GM19035 (cell line): ENCODE measurements at regions not wholly inside any gene's neighbourhood (a gene's known extent, or its start where the extent isn't known, plus 50 kb on each side); places are given as distances from the start of the nearest gene placed in this dataset.
A peak's percentile ranks its signal among the peaks of the same experiment; 100 is the strongest.
"Not testable (repeated sequence)": the region's sequence is repeated elsewhere in the genome, so short reads cannot be mapped to it uniquely, and the experiment has no call there.

Source experiments
- ATAC-seq: cut with Tn5 transposase; IDR thresholded peaks from one replicate; pipeline ENCODE4 v1.9.1; 2021; ENCODE audit not compliant: unreplicated experiment

- no peak for ATAC-seq
Measured at GRCh38 chr5:108590799-108591198, 156.9 kb upstream of the FER start.

DNA sequence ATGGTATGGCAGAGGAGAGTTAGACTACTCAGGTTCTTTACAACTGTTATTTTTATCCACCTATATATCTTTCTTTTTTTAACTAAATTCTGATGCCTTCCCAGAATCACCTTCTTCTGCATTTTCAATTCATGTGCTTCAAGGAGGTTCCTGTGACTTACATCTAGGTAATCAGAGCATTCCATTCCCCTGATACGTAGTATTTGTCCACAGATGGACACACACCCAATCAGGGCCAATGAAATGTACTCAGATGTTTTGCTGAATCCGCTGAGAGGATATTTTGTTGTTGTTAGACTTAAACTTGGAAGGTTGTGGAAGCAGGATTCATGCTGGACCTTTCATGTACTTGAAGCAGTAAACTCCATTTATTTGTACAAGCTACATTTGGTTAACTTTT lies 159.4 kb upstream of the FER start:
- no peak for ATAC-seq

GRCh38 chr5:108587821-108588220 lies 159.9 kb upstream of the FER start:
- ATAC-seq = no peak

- no peak for ATAC-seq
Measured at GRCh38 chr5:108581026-108581425, 166.7 kb upstream of the FER start.

DNA sequence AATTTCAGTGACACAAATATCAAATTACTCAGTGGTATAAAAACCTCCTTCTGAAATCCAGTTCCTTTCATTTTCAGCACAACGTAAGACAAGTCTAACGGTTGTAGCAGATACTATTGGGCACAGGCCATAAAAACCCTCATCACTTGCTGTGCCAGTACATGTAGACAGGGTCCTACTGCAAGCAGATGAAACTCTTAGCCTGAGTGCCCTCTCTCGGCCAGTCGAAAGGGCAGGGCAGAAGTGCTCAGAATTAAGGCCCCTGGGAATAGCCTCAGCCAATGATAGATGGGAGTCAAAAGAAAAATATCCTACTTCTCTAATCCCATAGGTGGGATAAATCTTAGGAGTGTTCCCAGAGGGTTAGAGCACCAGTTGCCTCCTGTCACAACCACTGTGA lies 168.5 kb upstream of the FER start:
- ATAC-seq = no peak

DNA sequence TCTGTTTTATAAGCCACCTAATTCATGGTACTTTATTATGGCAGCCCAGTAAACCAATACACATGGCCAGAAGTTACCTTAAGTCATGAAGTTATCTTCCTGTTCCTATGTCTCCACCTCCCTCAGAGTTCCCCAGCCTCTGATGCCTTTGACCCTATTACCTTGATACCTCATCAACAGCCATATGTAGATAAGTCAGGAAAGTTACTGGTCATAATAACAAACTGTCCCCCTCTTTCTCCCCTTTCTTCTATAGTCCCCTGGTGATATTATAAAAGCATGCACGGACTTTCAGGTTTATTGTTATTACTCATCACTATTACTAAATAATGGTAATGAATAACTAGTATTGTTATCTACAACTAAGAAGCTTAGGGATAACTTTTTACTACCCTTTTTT lies 168.9 kb upstream of the FER start:
- ATAC-seq = no peak

DNA sequence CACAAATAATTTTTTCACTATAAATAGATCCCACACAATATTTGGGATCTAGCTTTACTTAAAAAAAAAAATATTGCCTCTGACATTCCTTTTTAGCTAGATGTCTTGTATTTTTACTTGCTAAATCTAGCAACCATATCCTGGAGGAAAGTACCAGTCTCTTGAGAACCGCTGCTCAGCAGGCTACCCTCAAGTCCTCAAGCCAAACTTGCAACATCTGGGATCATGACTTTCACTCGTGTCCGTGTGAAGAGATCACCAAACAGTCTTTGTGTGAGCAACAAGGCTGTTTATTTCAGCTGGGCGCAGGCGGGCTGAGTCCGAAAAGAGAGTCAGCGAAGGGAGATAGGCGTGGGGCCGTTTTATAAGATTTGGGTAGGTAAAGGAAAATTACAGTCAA lies 180.3 kb upstream of the FER start:
- ATAC-seq = no peak

DNA sequence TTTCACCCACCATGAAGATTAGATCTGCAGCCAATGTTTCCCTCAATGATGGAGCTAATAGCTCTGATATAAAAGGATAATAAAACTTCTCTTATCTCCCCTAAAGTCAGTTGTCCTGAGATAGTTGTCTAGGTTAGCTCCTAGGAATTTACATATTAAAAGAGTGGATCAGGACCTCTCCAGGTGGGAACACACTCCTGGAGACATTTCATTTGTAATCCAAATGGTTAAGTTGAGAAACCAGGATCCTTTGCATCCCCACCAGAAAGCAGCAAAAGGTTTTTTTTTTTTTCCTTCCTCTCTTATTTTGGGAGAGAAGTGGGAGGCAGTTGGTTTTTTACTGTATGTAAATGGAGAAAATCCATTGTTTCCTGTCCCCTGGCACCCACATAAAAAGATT lies 182.5 kb upstream of the FBXL17 start:
- ATAC-seq = no peak

DNA sequence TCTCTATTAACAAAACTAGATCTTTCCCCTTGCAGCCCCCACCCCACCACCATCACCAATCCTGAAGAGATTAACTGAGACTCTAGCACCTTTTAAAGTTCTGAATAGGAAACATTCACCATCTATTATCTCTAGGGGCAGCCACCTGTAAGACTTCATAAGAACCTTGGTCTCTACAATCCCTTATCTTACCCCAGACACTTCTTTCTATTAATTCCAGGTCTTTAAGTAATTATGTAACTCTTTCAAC lies 180.2 kb upstream of the FBXL17 start:
- no peak for ATAC-seq

DNA sequence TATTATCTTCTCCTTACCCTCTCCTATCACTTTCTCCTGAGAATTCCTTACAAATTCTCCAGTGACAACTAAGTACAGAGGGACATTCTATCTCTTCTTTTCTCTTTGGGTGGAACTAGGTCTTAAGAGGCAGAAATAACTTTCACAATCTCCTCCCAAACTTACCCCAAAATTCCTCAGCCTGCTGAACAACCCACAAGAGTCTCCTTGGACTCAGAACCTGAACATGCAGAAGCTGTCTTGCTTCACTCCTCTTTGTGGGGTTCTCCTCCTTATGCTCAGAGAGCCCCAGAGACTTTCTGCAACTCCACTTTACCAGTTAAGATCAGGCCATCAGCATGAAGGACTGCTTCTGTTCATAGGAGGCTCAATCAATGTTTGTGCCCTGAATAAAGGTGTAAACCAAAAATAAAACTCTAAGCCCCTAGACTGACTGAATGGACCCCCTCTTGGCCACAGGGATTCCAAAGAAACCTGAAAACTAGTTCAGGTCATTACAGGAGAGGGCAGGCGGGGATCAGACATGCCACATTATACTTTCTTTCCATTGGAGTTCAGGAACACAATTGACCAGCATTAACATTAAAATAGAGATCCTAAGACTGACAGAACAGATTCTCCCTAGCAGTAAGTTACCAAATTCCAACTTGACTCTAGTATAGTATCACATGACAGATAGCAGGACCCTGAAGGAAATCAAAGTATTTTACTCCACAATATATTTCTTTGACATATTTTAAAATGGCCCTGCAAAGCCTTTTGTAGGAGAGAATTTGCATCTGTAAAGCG lies 179.7 kb upstream of the FBXL17 start:
- ATAC-seq = no peak

GRCh38 chr5:108560581-108560980 lies 178.7 kb upstream of the FBXL17 start:
- no peak for ATAC-seq

DNA sequence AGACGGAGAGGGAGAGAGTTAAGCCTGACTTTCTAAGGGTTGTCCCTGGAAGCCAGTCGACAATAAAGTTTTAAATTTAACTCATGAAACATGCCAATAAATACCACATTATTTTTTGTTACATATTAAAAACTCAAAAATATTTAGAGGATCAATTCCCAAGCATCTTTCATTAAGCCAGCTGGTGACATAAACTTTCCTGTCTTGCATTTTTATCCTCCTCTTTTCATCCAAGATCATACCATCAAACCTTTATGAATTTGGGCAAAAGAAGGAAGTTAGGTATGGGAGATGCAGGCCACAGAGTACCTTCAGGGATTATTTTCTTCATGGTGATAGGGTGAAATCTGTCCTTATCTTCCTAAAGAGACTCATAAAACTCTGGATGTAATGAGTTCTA lies 178.3 kb upstream of the FBXL17 start:
- no peak for ATAC-seq

- ATAC-seq = not testable (repeated sequence)
Measured at GRCh38 chr5:108558840-108559239, 176.9 kb upstream of the FBXL17 start.

DNA sequence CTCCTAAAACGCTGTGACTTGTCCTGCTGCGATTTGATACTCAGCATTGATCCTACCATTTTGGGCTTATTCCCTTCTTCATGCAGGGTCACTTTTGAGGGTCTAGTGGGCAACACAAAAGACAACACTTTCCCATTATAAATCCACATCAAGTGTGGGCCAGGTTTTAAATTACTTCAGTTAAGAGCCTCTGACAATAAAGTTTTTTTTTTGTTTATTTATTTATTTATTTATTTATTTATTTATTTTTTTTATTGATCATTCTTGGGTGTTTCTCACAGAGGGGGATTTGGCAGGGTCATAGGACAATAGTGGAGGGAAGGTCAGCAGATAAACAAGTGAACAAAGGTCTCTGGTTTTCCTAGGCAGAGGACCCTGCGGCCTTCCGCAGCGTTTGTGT lies 176.2 kb upstream of the FBXL17 start:
- not testable (repeated sequence) for ATAC-seq

DNA sequence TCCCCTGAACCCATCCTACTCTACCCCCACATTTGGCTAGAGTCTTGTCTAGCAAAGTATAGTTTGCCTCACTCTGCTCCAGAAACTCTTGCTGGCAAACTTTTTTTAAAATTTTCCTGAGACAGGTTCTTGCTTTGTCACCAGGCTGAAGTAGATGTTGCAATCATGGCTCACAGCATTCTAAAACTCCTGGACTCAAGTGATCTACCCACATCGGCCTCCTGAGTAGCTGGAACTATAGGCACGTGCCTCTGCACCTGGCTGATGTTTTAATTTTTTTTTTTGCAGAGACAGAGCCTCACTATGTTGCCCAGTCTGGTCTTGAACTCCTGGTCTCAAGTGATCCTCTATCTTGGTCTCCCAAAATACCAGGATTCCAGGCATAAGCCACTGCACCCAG lies 175.8 kb upstream of the FBXL17 start:
- ATAC-seq = no peak

DNA sequence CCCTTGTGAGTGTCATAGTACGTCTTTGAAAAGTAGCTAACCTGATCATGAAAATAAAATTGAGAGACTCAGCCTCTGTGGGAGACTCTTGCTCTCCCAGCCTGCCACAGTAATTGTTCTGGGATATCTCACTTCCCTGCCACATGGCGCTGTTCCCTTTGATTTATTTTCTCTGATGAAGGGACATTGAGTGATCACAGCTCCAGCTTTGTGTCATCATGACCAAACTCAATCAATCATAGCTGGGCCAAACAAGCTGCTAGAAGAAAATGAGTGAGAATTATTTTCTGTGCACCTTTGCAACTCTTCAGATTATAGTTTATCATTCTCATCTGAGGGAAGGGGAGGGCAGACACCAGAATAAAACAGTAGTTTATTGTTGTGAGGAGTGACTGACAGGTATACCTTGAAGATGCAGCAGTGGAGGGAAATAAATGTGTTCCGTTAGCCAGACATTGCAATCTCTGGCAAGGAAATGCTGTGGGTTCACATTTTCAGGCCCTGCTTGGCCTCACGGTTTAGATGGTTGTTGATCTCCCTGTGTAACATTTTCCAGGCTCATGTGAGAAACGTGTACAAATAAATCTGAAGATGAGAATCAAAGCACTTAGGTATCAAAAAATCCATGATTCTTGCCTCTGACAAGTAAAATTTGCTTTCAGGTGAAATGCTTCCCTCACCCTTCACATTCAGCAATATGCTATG lies 174.7 kb upstream of the FBXL17 start:
- ATAC-seq = no peak

DNA sequence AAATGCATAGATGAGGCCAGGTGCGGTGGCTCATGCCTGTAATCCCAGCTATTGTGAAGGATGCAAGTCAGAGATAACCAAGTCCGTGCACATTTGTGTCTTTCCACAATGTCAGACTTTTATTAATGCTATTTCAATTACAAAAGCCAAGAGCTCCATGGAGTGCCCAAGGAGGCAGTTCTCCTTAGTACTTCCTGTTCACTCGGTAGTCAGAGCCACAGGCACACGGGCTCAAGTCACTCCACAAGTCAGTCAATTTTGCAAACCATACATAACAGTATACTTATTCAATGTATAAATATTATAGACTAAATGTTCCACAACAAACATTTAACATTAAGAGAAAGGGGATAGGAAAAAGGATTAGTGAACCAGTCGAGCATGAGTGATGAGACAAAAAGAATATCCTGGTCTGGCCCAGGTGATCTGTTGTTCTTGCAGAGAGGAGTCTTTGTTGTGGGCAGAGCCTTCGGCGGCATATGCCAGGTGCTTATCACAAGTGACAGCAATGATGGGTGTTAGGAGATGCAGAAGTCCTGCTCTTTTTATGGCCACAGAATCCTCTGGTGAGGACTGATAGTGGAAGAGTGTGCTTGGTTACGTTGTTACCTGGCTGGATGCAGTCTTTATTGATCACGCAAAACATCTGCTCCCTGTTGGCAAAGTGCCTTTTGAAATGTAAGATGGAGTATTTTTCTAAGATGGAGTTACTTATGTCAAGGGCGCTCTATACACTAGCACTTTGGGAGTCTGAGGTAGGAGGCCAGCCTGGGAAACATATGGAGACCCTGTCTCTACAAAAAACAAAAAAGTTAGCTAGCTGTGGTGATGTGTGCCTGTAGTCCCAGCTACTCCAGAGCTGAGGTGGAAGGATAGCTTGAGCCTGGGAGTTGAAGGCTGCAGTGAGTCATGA lies 167.0 kb upstream of the FBXL17 start:
- no peak for ATAC-seq

- no peak for ATAC-seq
Measured at GRCh38 chr5:108546939-108547338, 165.0 kb upstream of the FBXL17 start.

GRCh38 chr5:108545301-108545700 lies 163.4 kb upstream of the FBXL17 start:
- ATAC-seq = no peak

- peak; percentile 68 for ATAC-seq
Measured at GRCh38 chr5:108543486-108543885, 161.6 kb upstream of the FBXL17 start.

DNA sequence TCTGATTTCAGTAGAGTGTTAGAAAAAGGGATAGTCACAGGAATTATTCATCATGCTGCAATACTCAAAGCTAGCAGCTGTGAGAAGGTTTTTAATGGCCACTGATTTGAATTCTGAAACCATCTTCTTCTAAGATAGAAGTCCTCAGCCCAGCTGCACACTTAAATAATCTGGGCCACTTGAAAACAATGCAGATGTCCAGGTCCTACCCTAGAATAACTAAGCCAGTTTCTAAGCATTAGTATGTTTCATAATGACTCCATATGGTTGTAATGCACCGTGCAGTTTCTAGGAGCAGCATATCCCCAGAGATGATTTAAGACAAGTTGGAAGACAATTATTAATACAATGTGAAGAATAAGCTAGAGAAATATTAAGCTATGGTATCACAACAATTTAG lies 159.9 kb upstream of the FBXL17 start:
- no peak for ATAC-seq

DNA sequence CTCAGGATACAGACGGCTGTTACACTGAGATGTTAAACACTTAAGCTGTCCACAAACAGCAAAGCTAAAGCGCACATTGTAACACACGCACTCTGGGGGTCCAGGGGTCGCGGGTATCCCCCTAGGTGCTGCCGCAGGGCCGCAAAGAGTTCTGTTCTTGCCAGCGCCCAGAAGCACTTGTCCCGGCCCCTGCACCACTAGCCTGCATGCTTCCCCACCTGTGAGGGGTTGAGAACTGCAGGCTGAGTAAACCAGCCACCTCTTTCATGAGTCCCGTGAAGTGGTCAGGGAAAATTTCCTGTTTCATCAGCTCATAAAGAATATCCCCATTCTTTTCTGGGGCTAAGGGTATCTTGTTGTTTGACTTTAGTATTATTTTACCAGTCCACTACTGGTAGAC lies 154.4 kb upstream of the FBXL17 start:
- no peak for ATAC-seq
